ENCODE measurements at regions not wholly inside any gene's neighbourhood (a gene's known extent, or its start where the extent isn't known, plus 50 kb on each side); places are given as distances from the start of the nearest gene placed in this dataset.

GRCh38 chr11:70829886-70830272 lies 422.5 kb downstream of the SHANK2 start:
- Mint-ChIP-seq H3K36me3 (no peaks in the 10 kb centered on the region), H3K4me1 (no peaks in the 10 kb centered on the region), H3K9me3 (no peaks in the 10 kb centered on the region), H3K4me3 (no peak overlapping the region), H3K27ac (no peak overlapping the region), H3K27me3 (peaks cover 21 to 59% (median 55%) of the 10 kb centered on the region in 3 donors)
- DNase-seq (no peak), ATAC-seq (ENCODE audit: low read depth in 2 of 2) (no peak)

DNA sequence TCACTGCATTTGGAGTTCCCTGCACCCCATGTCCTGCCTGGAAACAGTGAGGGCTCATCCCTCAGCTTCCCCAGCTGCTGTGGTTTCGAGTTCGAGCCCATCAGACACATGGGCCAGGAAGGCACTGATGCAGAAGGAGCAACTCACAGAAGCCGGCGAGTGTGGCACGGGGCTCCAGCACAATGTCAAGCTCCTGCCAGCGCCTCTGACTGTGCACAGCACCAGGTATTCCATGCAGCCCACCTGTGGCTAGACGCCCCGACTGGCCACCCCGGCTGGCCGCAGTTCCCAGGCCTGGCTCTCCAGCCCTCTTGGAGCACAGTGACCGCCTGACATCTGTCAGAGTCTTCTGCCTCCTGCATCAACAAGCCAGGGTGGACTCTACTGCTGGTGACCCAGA lies 419.4 kb downstream of the SHANK2 start:
- Mint-ChIP-seq H3K36me3 (peaks cover 0 to 2% of the 10 kb centered on the region in 2 donors), H3K4me3 (no peak overlapping the region), H3K9me3 (peaks cover 0 to 8% (median 0%) of the 10 kb centered on the region in 7 donors), H3K27me3 (peaks cover 7 to 31% (median 24%) of the 10 kb centered on the region in 3 donors), H3K4me1 (no peaks in the 10 kb centered on the region), H3K27ac (no peak overlapping the region)
- DNase-seq (no peak), ATAC-seq (ENCODE audit: low read depth in 2 of 2) (no peak)

DNA sequence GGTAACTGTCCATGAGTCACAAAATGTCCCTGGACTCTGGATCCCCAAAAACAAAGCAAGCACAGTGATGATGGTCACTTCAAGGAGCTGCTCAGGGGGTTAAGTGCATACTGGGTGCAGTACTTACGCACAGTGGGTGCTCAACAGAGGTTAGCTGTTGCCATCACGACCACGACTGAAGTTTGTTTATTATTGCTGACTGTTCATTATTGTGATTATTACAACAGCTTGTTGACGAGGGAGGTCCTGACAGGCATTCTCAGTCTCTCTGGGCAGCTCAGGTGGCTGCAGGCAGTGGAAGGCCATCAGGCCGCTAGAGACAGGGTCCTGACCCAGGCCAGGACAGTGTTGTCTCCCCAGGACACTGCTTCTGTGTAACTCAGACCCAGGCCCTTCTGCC lies 418.8 kb downstream of the SHANK2 start:
- ATAC-seq (ENCODE audit: low read depth in 2 of 2): no peak
- DNase-seq: no peak
- Mint-ChIP-seq H3K4me3 (no peak overlapping the region), H3K36me3 (peaks cover 5 to 7% of the 10 kb centered on the region in 2 donors), H3K27ac (no peak overlapping the region), H3K9me3 (peaks cover 0 to 13% (median 5%) of the 10 kb centered on the region in 7 donors), H3K27me3 (peaks cover 4 to 26% (median 19%) of the 10 kb centered on the region in 3 donors), H3K4me1 (no peaks in the 10 kb centered on the region)

DNA sequence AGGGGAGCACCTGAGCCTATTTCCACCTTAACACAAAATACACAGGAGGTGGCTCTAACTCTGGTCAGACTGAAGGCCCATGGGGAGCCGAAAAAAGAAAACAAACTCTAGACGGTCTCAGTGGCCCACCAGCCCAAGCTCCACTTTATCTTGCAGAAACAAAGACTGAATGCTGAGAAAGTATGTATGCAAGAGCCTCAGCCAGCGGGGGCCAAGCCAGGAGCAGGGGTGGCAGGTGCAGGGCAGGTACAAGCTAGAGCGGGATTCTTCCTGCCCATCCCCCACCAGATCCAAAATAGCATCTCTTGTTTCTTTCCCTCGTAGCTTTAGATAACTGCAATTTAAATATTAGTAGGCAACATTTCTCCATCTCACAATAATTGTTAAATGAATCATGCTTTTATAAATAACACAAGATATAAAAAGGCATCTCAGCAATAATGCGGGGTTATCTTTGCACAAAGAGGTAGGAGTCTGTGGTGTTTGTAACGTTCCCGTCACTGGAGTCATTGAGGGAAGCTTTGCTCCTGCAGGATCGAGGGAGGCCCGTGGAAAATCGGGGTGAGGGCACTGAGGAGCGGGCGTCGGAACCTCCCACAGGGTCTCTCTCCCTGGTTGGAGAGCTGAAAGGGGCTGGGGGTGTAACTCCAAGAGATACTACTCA lies 418.0 kb downstream of the SHANK2 start:
- Mint-ChIP-seq H3K4me1 (no peaks in the 10 kb centered on the region), H3K27me3 (peaks cover 4 to 19% (median 13%) of the 10 kb centered on the region in 3 donors), H3K4me3 (no peak overlapping the region), H3K9me3 (peaks cover 0 to 15% (median 7%) of the 10 kb centered on the region in 7 donors), H3K27ac (no peak overlapping the region), H3K36me3 (peaks cover 6 to 8% of the 10 kb centered on the region in 2 donors)
- no peak for DNase-seq
- ATAC-seq (ENCODE audit: low read depth in 2 of 2): no peak

- Mint-ChIP-seq H3K4me1 (no peaks in the 10 kb centered on the region), H3K36me3 (peaks cover 6 to 8% of the 10 kb centered on the region in 2 donors), H3K27me3 (peaks cover 4 to 13% (median 13%) of the 10 kb centered on the region in 3 donors), H3K27ac (no peak overlapping the region), H3K4me3 (no peak overlapping the region), H3K9me3 (peaks cover 0 to 15% (median 7%) of the 10 kb centered on the region in 7 donors)
- ATAC-seq (ENCODE audit: low read depth in 2 of 2) (no peak), DNase-seq (no peak)
Observed at GRCh38 chr11:70834984-70835560, 417.3 kb downstream of the SHANK2 start.

- H3K4me1 Mint-ChIP-seq: no peaks in the 10 kb centered on the region
- no peak overlapping the region for H3K4me3 Mint-ChIP-seq
- no peak overlapping the region for H3K27ac Mint-ChIP-seq
- ATAC-seq (ENCODE audit: low read depth in 2 of 2): no peak
- no peak for DNase-seq
- H3K36me3 Mint-ChIP-seq: peaks cover 6 to 8% of the 10 kb centered on the region in 2 donors
- H3K27me3 Mint-ChIP-seq: peaks cover 4 to 8% (median 6%) of the 10 kb centered on the region in 3 donors
- peaks cover 0 to 15% (median 7%) of the 10 kb centered on the region in 7 donors for H3K9me3 Mint-ChIP-seq
Observed at GRCh38 chr11:70836071-70836470, 416.3 kb downstream of the SHANK2 start.

DNA sequence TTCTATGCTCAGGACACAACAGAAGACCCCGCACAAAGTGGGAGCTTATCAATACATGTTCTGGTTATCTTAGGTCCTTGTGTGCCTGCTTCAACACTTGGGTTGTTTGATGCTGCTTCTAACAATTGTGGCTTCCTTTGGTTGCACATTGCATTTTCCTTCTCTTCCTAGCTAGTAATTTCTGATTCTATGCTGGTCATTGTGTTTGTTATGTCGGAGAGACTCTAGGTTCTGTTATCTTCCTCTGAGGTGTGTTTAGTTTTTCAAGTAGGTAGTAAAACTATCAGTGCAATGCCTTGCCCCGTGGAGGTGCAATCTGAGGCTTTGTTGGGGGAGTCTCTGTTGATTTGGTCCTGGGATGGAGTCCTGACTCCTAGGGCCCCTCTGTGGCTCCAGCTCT lies 414.2 kb downstream of the SHANK2 start:
- no peaks in the 10 kb centered on the region for H3K4me1 Mint-ChIP-seq
- peaks cover 0 to 15% (median 7%) of the 10 kb centered on the region in 7 donors for H3K9me3 Mint-ChIP-seq
- H3K27me3 Mint-ChIP-seq: peaks cover 0 to 12% (median 8%) of the 10 kb centered on the region in 3 donors
- no peak for DNase-seq
- ATAC-seq (ENCODE audit: low read depth in 2 of 2): no peak
- peaks cover 6 to 8% of the 10 kb centered on the region in 2 donors for H3K36me3 Mint-ChIP-seq
- no peak overlapping the region for H3K4me3 Mint-ChIP-seq
- peak overlapping the region in 1 of 6 donors; percentile 32 for H3K27ac Mint-ChIP-seq

- Mint-ChIP-seq H3K27me3 (peaks cover 0 to 20% (median 17%) of the 10 kb centered on the region in 3 donors), H3K4me1 (no peaks in the 10 kb centered on the region), H3K36me3 (peaks cover 6 to 8% of the 10 kb centered on the region in 2 donors), H3K4me3 (no peak overlapping the region), H3K27ac (no peak overlapping the region), H3K9me3 (peaks cover 0 to 15% (median 7%) of the 10 kb centered on the region in 7 donors)
- ATAC-seq (ENCODE audit: low read depth in 2 of 2): no peak
- no peak for DNase-seq
Observed at GRCh38 chr11:70839851-70840250, 412.5 kb downstream of the SHANK2 start.

GRCh38 chr11:70841264-70841663 lies 411.1 kb downstream of the SHANK2 start:
- Mint-ChIP-seq H3K4me3 (no peak overlapping the region), H3K4me1 (no peaks in the 10 kb centered on the region), H3K9me3 (peaks cover 0 to 15% (median 7%) of the 10 kb centered on the region in 7 donors), H3K27me3 (peaks cover 0 to 27% (median 17%) of the 10 kb centered on the region in 3 donors), H3K36me3 (peaks cover 6 to 8% of the 10 kb centered on the region in 2 donors), H3K27ac (no peak overlapping the region)
- DNase-seq (no peak), ATAC-seq (ENCODE audit: low read depth in 2 of 2) (no peak)

GRCh38 chr11:70842256-70842655 lies 410.1 kb downstream of the SHANK2 start:
- Mint-ChIP-seq H3K27ac (no peak overlapping the region), H3K9me3 (peaks cover 0 to 12% (median 7%) of the 10 kb centered on the region in 7 donors), H3K4me1 (no peaks in the 10 kb centered on the region), H3K36me3 (peaks cover 6 to 8% of the 10 kb centered on the region in 2 donors), H3K27me3 (peaks cover 0 to 27% (median 17%) of the 10 kb centered on the region in 3 donors), H3K4me3 (no peak overlapping the region)
- DNase-seq (no peak), ATAC-seq (ENCODE audit: low read depth in 2 of 2) (no peak)

- Mint-ChIP-seq H3K27ac (no peak overlapping the region), H3K9me3 (peaks cover 0 to 11% (median 7%) of the 10 kb centered on the region in 7 donors), H3K36me3 (peaks cover 6 to 8% of the 10 kb centered on the region in 2 donors), H3K4me1 (no peaks in the 10 kb centered on the region), H3K27me3 (peaks cover 0 to 27% (median 17%) of the 10 kb centered on the region in 3 donors), H3K4me3 (no peak overlapping the region)
- DNase-seq (no peak), ATAC-seq (ENCODE audit: low read depth in 2 of 2) (no peak)
Observed at GRCh38 chr11:70842701-70843100, 409.7 kb downstream of the SHANK2 start.

- H3K36me3 Mint-ChIP-seq: no peaks in the 10 kb centered on the region
- ATAC-seq (ENCODE audit: low read depth in 2 of 2) (no peak), DNase-seq (no peak)
- no peaks in the 10 kb centered on the region for H3K4me1 Mint-ChIP-seq
- peaks cover 0 to 27% (median 17%) of the 10 kb centered on the region in 3 donors for H3K27me3 Mint-ChIP-seq
- H3K27ac Mint-ChIP-seq: peak overlapping the region in 1 of 6 donors; percentile 14
- no peak overlapping the region for H3K4me3 Mint-ChIP-seq
- peaks cover 0 to 2% (median 0%) of the 10 kb centered on the region in 7 donors for H3K9me3 Mint-ChIP-seq
Observed at GRCh38 chr11:70843906-70844305, 408.5 kb downstream of the SHANK2 start.

GRCh38 chr11:70844387-70844786 lies 408.0 kb downstream of the SHANK2 start:
- H3K4me3 Mint-ChIP-seq: no peak overlapping the region
- no peak overlapping the region for H3K27ac Mint-ChIP-seq
- peaks cover 0 to 4% (median 0%) of the 10 kb centered on the region in 7 donors for H3K9me3 Mint-ChIP-seq
- peaks cover 0 to 27% (median 17%) of the 10 kb centered on the region in 3 donors for H3K27me3 Mint-ChIP-seq
- no peaks in the 10 kb centered on the region for H3K36me3 Mint-ChIP-seq
- no peak for ATAC-seq (ENCODE audit: low read depth in 2 of 2)
- H3K4me1 Mint-ChIP-seq: no peaks in the 10 kb centered on the region
- no peak for DNase-seq

- Mint-ChIP-seq H3K4me3 (no peak overlapping the region), H3K4me1 (no peaks in the 10 kb centered on the region), H3K36me3 (peaks cover 0 to 8% of the 10 kb centered on the region in 2 donors), H3K27ac (no peak overlapping the region), H3K9me3 (peaks cover 0 to 6% (median 2%) of the 10 kb centered on the region in 7 donors), H3K27me3 (peaks cover 0 to 35% (median 17%) of the 10 kb centered on the region in 3 donors)
- ATAC-seq (ENCODE audit: low read depth in 2 of 2) (no peak), DNase-seq (no peak)
Observed at GRCh38 chr11:70845591-70846041, 406.8 kb downstream of the SHANK2 start.
